GM18499 (cell line): ENCODE measurements at regions not wholly inside any gene's neighbourhood (a gene's known extent, or its start where the extent isn't known, plus 50 kb on each side); places are given as distances from the start of the nearest gene placed in this dataset.

Experiments used
- ATAC-seq: cut with Tn5 transposase; IDR thresholded peaks from one replicate; pipeline ENCODE4 v1.9.1; 2021; ENCODE audit warnings: moderate number of reproducible peaks; ENCODE audit not compliant: insufficient read depth, unreplicated experiment

DNA sequence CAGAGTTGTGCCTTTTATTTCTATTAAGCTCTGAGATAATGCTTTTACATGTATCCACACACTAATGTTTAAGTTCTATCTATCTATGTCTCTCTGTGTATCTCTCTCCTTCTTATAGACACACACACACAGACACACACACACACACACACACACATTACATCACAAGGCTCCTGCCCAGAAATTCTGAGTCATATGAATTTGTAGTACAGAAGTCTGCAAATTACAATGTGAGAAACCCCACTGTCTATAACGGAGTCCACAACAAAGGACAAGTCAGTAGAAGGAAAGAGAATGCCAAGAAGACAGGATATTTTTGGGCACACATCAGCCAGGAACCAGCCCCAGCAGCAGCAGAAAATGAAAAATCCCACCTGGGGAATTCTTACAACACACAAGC is 142.4 kb downstream of the EN1 start:
- ATAC-seq: no peak

DNA sequence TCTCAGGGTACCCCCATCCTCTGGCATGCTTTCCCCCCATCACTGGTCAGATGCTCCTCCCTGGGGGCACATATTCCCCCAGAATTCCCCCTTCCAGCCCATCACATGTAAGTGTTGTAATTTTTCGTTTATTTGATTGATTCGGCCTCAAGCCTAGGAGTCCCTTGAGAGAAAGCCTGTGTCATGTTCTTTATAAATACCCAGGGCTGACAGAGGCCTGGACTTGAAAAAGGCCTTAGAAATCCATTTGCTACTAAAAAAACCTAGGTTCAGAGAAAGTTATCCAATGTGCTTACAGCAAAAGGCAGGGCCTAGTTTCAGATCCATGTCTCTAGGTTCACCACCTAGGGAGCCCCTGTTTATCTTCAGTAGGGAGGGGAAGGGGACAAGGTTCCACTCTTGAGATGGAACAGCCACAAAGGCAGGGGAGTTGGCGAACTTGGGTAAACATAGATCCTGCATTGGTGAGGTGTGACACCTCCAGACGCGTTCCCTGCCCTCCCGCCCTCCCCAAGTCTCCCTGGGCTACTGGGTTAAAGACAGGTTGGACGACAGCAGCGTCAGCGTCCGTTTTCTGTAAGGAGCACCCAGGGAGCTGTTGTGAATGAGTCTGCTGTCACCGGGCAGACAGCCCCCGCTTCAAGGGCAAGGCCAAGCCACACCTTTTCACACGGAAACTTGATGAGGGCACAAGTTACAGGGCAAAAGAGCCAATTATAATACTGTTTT is 147.8 kb downstream of the EN1 start:
- ATAC-seq: no peak

DNA sequence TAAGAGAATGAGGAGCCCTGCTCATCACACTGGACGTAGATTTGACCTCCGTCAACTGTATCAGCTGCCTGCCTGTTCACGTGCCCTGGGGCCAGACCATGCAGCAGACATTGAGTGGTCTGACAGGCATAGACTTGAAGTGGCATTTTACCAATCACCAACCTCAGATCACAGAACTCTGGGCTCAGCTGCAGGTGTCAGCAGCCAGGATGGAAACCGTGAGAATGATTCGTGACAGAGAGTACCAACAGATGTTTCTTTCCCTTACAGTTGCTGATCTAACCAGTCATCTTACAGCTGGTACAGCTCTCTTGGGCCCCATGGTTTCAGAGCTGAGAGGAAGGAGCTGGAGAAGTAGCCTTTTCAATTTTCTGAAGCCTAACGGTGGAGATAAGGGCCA is 148.9 kb downstream of the EN1 start:
- no peak for ATAC-seq

DNA sequence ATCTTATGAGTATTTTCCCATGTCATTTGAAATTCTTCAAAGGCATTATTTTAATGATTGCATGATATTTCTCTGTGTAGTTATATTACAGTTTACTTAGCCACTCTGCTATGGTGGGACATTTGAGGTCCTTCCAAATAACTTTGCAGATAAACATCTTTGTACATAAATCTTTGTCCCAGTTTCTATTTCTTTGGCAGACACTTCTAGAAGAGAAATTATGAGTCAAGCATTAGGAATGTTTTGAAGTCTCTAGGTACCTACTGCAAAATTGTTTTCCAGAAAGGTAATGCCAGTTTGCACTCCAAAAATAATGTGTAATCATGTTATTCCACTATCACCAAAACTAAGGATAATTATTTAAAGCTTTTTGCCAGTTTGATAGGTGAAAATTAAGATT is 149.7 kb downstream of the EN1 start:
- no peak for ATAC-seq

DNA sequence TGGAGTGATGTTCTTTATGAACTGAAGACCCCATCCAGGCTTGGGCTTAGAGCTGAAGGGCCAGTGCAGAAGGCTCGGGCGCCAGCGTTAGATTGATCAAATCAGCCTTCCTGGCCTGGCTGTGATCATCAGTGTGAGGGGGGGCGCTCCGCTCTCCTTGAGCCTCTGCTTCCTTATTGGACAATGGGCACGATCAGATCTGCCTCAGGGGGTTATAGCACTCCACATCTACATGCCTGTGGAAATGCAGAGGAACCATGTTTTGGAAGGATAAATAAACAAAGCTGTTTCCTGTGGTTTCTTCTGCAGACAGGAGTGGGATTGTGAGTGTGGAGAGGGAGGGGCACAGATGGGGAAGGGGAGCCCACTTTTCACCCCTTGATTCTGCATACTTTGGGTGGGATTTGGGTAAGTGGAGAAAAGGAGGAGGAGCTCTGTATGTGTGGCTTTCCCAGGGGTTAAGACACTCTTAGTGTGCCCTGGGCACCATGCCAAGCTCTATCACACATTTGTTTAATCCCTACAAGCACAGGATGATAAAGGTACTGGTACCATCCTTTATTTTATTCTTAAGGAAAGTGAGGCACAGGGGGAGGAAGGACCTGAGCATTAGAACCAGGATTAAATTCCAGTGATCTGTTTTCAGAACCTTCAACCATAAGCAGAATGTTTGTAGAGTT is 150.5 kb downstream of the EN1 start:
- ATAC-seq: no peak

DNA sequence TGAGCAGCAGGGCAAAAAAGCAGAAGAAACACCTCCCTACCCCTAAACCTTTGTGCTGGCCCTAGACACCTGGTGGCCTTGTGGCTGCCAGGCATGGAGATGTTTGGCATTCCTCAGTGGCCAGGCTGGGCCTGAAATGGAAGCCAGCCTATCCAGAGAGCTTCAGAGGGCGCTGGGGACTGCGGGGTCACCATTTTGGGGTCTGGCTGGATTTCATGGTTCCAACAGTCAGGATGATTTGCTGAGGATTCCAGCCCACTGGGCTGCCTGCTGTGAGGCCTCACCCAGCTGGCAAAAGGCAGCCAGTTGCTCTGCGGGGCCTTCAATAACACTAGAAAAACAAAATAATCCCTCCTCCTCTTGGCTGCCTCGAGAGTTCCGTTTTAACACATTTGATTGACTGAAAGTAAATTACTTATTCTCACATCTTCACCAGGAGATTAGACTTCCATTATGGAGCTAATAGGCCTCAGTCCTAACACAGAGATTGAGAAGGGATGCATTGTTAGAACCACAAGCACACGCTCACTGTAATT is 154.1 kb downstream of the EN1 start:
- ATAC-seq: no peak

DNA sequence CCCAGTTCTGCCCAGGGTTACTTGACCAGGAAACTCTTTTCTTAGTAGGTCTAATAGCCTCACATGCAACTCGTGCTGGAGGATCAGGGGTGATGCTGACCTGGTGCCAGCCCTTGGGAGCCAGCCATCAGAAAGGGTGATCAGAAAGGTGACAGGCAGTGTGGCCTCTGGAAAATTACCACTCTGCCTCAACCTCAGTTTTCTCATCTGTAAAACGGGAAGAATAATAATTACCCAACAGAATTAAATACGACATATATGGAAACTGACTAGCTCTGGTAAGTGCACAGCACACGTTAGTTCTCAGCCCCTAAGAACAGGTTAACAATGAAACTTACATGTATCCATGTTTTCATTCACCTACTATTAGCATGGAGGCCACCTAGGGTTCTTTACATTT is 157.6 kb downstream of the EN1 start:
- ATAC-seq: no peak

DNA sequence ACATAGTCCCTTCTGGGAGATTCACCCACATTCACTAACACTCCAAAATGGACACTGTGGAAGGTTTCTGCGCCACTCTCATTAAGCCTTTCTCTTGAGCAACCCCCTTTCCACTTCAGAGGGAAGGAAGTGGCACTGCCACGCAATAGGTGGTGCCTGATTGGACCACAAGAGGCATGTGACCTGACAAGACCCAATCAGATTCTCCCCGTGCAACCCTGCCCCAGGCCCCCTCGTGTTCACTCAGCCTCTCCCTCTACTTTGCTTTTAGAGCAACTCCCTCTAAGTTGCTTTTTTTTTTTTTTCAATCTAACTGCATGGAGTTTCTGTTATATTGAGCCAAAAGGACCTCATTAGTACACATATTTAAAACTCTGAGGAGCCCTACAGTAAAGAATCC is 158.0 kb downstream of the EN1 start:
- no peak for ATAC-seq

DNA sequence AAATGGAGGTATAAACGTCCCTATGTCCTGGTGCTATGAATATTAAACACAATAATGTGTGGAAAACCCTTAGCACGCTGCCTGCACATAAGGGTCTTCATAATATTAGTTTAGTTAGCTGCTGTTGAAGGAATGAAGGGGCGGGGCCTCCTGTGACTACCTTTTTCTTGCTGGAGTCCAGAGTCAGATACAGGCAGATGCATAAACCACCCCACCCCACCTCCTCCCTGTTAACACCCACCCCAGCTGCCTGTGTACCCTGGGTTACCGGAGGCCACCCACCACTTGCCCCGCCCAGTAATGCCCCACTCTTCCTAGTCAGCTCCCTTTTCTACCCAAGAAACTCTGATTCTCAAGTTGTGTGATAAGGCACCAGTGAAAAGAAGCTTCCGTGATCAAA is 158.4 kb downstream of the EN1 start:
- ATAC-seq: no peak

DNA sequence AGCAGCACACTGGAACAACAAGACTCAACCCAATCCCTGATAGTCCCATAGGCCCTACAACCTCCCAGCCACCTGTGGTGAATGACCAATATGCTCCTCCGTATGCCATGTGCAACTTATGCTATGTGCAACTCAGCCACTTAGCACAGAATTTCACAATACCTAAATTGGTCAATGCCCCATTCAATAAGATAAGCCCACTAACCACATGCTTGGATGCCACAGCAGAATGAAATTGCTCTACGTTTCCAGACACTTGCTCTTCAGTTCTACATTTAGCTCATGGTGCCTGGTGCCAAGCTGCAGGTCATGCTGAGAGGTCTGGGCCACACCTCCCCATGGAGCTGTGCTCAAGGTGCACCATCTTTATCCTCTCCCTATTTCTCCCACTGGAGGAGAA is 159.8 kb downstream of the EN1 start:
- no peak for ATAC-seq

DNA sequence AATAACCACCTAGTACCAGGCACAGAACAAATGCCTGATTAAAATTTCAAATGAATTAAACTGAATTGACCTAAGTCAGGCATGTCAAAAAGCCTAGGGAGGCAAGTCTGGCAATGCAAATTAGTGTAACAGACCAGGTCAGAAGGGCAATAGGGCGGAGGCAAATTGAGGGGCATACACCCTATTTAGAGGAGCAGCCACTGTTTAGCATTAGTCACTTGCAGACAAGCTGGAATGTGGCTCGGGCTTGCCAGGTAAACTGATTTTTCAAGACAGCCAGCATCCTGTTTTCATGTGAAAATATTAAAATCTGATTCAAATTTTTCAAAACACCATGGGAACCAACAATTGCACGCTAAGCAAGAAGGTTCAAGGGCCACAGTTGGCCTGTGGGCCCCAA is 160.3 kb downstream of the EN1 start:
- no peak for ATAC-seq

DNA sequence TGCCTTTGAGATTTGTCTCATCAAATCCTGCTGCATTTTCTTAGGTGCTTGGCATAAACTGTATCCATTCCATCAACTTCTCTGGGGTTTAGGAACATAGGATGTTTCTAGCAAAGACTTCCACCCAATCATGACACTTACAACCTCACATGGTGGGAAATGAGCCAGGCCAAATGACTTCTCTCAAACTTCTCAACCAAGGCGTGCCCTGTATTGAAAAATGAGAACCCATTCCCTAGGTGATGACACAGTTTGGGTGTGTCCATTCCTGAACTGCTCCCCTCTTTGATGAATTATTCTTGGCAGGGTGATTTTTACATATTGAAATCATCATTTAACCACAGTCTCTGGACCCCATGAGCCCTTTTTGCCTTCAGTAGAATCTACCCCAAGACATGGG is 161.1 kb downstream of the EN1 start:
- ATAC-seq: no peak

DNA sequence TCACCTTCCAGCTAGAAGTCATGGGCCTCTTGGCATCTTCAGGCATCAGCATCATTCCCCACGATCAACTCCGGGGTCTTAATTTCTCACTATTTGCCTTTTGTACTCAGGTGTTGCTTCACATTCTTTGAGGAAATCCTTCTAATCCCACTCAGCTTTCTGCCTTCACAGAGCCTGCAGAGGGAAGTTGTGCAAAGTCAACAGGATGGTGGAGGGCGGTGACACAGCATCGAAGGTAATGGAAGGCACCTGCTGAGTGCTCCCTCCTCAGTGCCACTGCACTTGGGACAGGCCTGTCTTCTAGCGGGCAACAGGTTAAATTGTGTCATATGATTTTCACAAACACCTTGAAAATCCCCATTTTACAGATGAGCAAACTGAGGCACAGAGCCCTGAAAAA is 164.0 kb downstream of the EN1 start:
- ATAC-seq: no peak

DNA sequence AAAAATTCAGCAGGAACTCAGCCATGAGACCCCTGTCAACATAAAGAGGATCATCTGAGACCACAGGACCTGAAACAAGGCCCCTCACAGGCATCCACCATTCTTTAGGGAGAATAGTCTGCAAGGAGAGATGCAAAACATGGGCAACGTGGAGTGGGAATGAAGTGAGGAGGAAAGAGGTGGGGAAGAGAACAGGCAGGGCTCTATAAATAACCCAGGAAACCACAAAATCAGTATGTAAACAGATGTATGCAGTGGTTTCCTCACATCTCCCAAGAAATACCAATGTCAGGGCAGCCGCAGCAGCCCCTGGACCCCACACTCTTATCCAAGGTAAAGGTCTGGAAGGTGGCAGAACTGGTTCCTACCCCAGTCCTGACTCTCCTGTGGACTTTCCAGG is 168.5 kb downstream of the EN1 start:
- ATAC-seq: no peak

DNA sequence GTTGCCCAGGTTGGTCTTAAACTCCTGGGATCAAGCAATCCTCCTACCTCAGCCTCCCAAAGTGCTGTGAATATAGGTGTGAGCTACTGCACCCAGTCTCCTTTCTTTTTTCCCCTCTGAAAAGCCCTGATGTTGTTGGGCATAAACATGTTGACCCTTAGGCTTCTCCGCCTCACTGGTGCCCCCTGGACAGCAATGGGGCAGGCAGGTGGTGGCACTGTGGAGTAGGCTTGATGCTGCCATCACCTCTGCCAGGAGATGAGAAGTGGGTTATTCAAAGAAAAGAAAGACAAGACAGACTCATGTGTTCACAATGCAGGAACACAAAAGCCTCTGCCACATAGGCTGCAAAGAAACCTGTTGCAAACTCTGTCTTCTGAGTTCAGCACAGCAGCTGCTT is 169.9 kb downstream of the EN1 start:
- no peak for ATAC-seq

DNA sequence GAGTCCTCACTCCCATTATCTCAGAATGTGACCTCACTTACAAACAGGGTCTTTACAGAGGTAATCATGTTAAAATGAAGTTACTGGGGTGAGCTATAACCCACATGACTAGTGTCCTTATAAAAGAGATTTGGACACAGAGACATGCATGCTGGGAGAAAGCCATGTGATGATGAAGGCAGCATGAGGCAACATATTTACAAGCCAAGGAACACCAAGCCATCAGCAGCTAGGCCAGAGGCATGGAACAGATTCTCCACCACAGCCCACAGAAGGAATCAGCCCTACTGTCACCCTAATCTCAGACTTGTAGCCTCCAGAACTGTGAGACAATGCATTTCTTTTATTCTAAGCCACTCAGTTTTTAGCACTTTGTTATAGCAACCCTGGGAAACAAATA is 171.9 kb downstream of the EN1 start:
- ATAC-seq: no peak

DNA sequence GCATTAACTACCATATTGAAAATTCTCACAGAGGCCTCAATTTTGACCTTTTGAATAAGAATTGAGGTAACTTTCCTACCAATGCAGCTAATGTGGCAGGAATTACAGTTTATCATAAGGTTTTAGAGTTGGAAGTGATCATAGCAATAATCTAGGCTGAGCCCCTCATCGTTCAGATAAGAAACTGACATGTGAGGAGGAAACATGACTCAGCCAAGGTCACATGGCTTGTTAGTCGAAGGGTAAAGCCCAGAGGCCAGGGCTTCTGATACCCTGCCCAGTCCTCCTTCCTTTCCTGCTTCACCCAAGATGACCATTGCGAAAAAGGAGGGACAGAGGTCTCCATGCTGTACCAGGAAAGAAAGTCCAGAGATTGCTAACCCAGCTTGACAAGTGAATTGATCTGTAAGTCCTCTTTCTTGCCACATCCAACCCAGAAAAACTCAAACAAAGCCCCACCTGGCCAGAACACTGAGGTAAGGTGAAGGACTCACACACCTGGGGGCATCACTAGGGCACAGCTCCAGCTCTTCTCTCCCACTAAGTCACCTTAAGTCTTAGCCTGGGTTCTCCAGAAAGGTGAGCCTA is 174.8 kb downstream of the EN1 start:
- no peak for ATAC-seq

DNA sequence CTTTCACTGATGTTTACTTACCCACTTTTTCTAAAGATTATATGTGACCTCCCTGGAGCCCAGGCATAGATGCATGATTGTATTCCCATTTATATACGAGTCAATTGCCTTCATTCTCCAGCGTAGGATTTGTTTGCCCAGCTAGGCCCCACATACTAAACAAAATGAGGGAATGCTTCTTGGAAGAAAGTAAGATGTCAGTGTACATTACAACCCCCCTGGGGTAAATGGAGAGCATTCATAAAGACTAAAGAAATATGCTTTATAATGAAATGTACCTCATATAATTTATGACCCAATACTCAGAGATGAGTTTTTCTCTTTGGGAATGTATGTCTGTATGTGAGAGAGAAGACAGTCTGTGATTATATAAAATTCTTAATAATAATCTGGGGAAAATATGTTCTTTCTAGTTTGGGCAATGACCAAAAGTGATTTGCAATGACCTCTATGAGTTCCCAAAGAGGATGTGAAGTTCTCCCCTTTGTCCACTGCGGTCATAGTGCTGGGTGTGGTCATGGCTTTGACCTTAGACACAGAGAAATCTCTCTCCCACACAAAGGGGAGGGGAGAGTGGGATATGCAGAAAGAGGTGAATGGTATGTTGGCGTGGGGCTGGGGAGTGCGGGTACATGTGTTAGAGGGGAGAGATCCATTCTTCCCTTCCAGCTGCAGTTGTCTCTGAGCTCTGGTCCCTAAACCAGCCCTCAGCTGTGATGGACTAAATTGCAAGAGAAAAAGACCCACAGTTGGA is 175.6 kb downstream of the EN1 start:
- ATAC-seq: no peak

DNA sequence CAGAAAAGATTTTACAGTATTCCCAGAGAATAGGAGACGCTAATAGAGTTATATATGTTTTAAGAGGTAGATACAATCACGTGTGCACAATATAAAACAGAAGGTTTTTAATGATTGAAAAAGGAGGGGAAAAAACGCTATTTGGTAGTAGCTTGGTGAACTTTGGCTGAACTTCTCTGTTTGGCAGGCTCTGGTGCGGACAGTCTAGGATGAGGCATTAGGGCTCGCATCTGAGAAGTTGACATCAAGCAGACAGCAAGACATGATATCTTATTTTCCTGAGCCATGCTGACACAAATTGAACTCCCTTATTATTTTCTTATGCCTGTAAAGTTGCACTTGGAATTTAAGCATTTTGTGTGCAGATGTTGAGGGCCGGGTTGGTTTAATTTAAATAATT is 176.6 kb downstream of the EN1 start:
- no peak for ATAC-seq

DNA sequence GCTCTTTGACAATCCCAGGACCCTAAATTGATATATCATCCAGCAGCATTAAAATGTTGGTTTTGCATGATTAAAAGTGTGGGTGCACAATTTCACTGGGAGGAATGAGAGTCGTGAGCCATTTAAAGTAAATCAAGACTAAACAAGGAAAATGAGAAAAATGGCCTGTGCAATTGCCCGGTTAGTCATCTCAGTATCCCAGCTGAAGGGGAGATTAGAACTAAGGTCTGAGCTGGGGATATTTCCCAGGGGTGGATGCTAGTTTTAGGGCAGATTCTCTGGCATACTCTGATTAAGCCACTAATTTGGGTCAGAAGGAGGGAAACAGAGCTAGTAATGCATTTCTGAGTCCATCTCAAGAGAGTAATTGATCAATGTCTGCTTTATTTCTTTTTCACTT is 177.2 kb downstream of the EN1 start:
- ATAC-seq: no peak

DNA sequence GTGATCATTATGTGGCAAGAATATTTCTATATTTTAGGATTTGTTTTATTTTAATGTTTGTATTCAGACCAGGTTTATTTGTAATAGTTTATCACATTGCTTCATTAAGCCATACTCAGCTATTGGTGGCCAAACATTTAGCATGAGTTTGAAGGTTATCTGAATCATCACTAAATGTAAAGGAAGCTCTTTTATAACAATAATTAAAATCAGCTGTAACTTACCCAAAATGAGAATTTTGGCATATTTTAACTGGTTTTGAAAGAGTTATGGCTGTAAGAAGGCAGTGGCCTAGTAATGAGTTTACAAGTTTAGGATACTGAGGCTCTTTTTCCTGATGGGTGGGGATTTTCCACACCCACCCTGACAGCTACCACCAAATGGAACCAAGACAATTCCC is 177.8 kb downstream of the EN1 start:
- no peak for ATAC-seq
